OCI-LY7 (cell line): ENCODE measurements at regions not wholly inside any gene's neighbourhood (a gene's known extent, or its start where the extent isn't known, plus 50 kb on each side); places are given as distances from the start of the nearest gene placed in this dataset.

Experiments used
- BruUV-seq: library from RNA; stranded (reverse); fragments of 400-500 nt; replicated peaks from 2 replicates; lab custom pipeline; 2021; lab: Mats Ljungman, UMichigan
- CTCF ChIA-PET: fragments of 300-600 bp; sonication (Branson Sonifier 250); formaldehyde crosslinking; loops from one replicate; lab custom pipeline; 2022; ENCODE audit warnings: antibody characterized with exemption; ENCODE audit not compliant: unreplicated experiment; lab: Charles Lee
- POLR2A ChIA-PET: fragments of 300-600 bp; sonication (Branson Sonifier 250); formaldehyde crosslinking; loops from one replicate; lab custom pipeline; 2022; ENCODE audit warnings: antibody characterized with exemption; lab: Charles Lee
- DNase-seq: peaks from one replicate; pipeline ENCODE4 v3.0.0-alpha.2; 2015; ENCODE audit warnings: low spot score
- H2AFZ ChIP-seq: fragments of 200-600 bp; sonication (generic), shearing (Covaris generic); 2 replicates; pipeline ENCODE4 v1.6.1; 2014; ENCODE audit warnings: mild to moderate bottlenecking, antibody characterized with exemption, low read length, moderate library complexity
- H3K27ac ChIP-seq: fragments of 200-600 bp; sonication (generic); 2 replicates; pipeline ENCODE4 v1.5.1; 2014; ENCODE audit warnings: mixed run types, low read depth, mild to moderate bottlenecking, moderate library complexity, low read length, inconsistent platforms; ENCODE audit not compliant: poor library complexity, severe bottlenecking
- H3K36me3 ChIP-seq: fragments of 200-600 bp; sonication (generic); 2 replicates; pipeline ENCODE4 v1.6.1; 2014; ENCODE audit warnings: mild to moderate bottlenecking, antibody characterized with exemption, low read length, moderate library complexity, mixed read lengths; ENCODE audit not compliant: insufficient read depth
- H3K4me1 ChIP-seq: fragments of 200-600 bp; sonication (generic); 2 replicates; pipeline ENCODE4 v1.5.1; 2014; ENCODE audit warnings: mild to moderate bottlenecking, low read length; ENCODE audit not compliant: insufficient read depth, poor library complexity, severe bottlenecking
- H3K4me2 ChIP-seq: fragments of 200-600 bp; sonication (generic); 2 replicates; pipeline ENCODE4 v1.6.1; 2014; ENCODE audit warnings: mild to moderate bottlenecking, low read length
- H3K4me3 ChIP-seq: fragments of 200-600 bp; sonication (generic); 2 replicates; pipeline ENCODE4 v1.5.1; 2014; ENCODE audit warnings: mild to moderate bottlenecking, low read depth, low read length; ENCODE audit not compliant: poor library complexity, severe bottlenecking
- H3K79me2 ChIP-seq: fragments of 200-600 bp; sonication (generic); 2 replicates; pipeline ENCODE4 v1.6.1; 2016; ENCODE audit warnings: low read depth, mild to moderate bottlenecking, low read length, moderate library complexity, mixed read lengths; ENCODE audit not compliant: insufficient read depth
- H3K9me2 ChIP-seq: fragments of 200-600 bp; sonication (generic); 2 replicates; pipeline ENCODE4 v1.6.1; 2016; ENCODE audit warnings: mild to moderate bottlenecking, low read length, mixed read lengths; ENCODE audit not compliant: insufficient read depth
- H3K9me3 ChIP-seq: fragments of 200-600 bp; sonication (generic); 2 replicates; pipeline ENCODE4 v1.6.1; 2014; ENCODE audit warnings: mild to moderate bottlenecking, mixed run types, low read length, mixed read lengths
- H4K20me1 ChIP-seq: fragments of 200-600 bp; sonication (generic); 2 replicates; pipeline ENCODE4 v1.6.1; 2014; ENCODE audit warnings: mild to moderate bottlenecking, antibody characterized with exemption, low read length, moderate library complexity, mixed read lengths; ENCODE audit not compliant: insufficient read depth
- CTCF ChIP-seq: fragments of 200-600 bp; sonication (generic); conservative IDR thresholded peaks from 2 replicates; pipeline ENCODE4 v1.5.1; 2014; ENCODE audit warnings: mild to moderate bottlenecking, antibody characterized with exemption, low read length, moderate library complexity, mixed read lengths
- EZH2phosphoT487 ChIP-seq: fragments of 200-600 bp; sonication (generic); IDR thresholded peaks from 2 replicates; pipeline ENCODE4 v1.6.1; 2018; ENCODE audit warnings: low read depth, borderline replicate concordance, mild to moderate bottlenecking, mixed run types, antibody characterized with exemption, low read length, moderate library complexity, mixed read lengths
- intact Hi-C: fragments of 100-400 bp; cut with micrococcal nuclease; formaldehyde crosslinking; loops from one replicate; pipeline ENCODE4 v1.10.0; 2022; ENCODE audit not compliant: unreplicated experiment

- TF ChIP-seq EZH2phosphoT487 (no peak), CTCF (no peak)
- Histone ChIP-seq H3K4me1 (no peaks in the 10 kb centered on the region), H3K9me3 (no peaks in the 10 kb centered on the region), H3K27ac (no peak overlapping the region), H3K4me3 (no peak overlapping the region), H3K9me2 (no peaks in the 10 kb centered on the region), H4K20me1 (no peaks in the 10 kb centered on the region), H2AFZ (no peak overlapping the region), H3K36me3 (no peaks in the 10 kb centered on the region), H3K79me2 (no peaks in the 10 kb centered on the region), H3K4me2 (no peak overlapping the region)
- intact Hi-C loops: no loop called here
- no TSS peak for BruUV-seq
- ChIA-PET CTCF (no interaction called here), POLR2A (interaction anchor here (1.3 kb wide), 1 partner anchor 12 kb away, joined by 4 read pairs; no protein-coding TSS in a partner anchor)
- peak; percentile 5 for DNase-seq
Observed at GRCh38 chr3:117628823-117629291, 919.3 kb downstream of the TUSC7 start.

GRCh38 chr3:117629505-117629904 is 919.9 kb downstream of the TUSC7 start:
- ChIA-PET CTCF (no interaction called here), POLR2A (interaction anchor here (1.3 kb wide), 1 partner anchor 12 kb away, joined by 4 read pairs; no protein-coding TSS in a partner anchor)
- BruUV-seq: no TSS peak
- H3K4me1 ChIP-seq: no peaks in the 10 kb centered on the region
- H3K27ac ChIP-seq: no peak overlapping the region
- H2AFZ ChIP-seq: no peak overlapping the region
- no peak overlapping the region for H3K4me3 ChIP-seq
- no peaks in the 10 kb centered on the region for H3K36me3 ChIP-seq
- H3K4me2 ChIP-seq: no peak overlapping the region
- intact Hi-C loops: no loop called here
- H4K20me1 ChIP-seq: no peaks in the 10 kb centered on the region
- no peaks in the 10 kb centered on the region for H3K9me3 ChIP-seq
- no peaks in the 10 kb centered on the region for H3K79me2 ChIP-seq
- TF ChIP-seq EZH2phosphoT487 (no peak), CTCF (no peak)
- no peak for DNase-seq
- H3K9me2 ChIP-seq: no peaks in the 10 kb centered on the region

- H3K36me3 ChIP-seq: no peaks in the 10 kb centered on the region
- no TSS peak for BruUV-seq
- no peak overlapping the region for H3K4me3 ChIP-seq
- no peaks in the 10 kb centered on the region for H3K9me2 ChIP-seq
- no peaks in the 10 kb centered on the region for H3K4me1 ChIP-seq
- ChIA-PET POLR2A (no interaction called here), CTCF (no interaction called here)
- DNase-seq: no peak
- H2AFZ ChIP-seq: no peak overlapping the region
- TF ChIP-seq CTCF (no peak), EZH2phosphoT487 (no peak)
- intact Hi-C loops: no loop called here
- H4K20me1 ChIP-seq: no peaks in the 10 kb centered on the region
- no peak overlapping the region for H3K27ac ChIP-seq
- no peaks in the 10 kb centered on the region for H3K9me3 ChIP-seq
- no peak overlapping the region for H3K4me2 ChIP-seq
- no peaks in the 10 kb centered on the region for H3K79me2 ChIP-seq
Observed at GRCh38 chr3:117630469-117630868, 920.9 kb downstream of the TUSC7 start.
